Omental fat pad (tissue), 3 donors: ENCODE measurements at regions not wholly inside any gene's neighbourhood (a gene's known extent, or its start where the extent isn't known, plus 50 kb on each side); places are given as distances from the start of the nearest gene placed in this dataset.
"Not testable (repeated sequence)": the region's sequence is repeated elsewhere in the genome, so short reads cannot be mapped to it uniquely, and the experiment has no call there.

Experiments used
- ATAC-seq: fragments of 150-250 bp; one replicate; pipeline ENCODE4 v1.9.1; 2016; ENCODE audit warnings: mild to moderate bottlenecking, moderate library complexity; ENCODE audit not compliant: low FRiP score
- DNase-seq: peaks from one replicate; pipeline ENCODE4 v3.0.0-alpha.2; 2019; ENCODE audit warnings: low spot score
- TF ChIP-seq, protein P1 (sequence below), 3 donors: fragments of 450-650 bp; IDR thresholded peaks; one replicate each; pipeline ENCODE4 v1.5.1; 2016 to 2017; ENCODE audit warnings: antibody characterized with exemption in 3 of 3, mild to moderate bottlenecking in 3 of 3, moderate library complexity in 2 of 3

- DNase-seq (no peak), ATAC-seq (peak; percentile 80)
- TF ChIP-seq, protein P1, sequence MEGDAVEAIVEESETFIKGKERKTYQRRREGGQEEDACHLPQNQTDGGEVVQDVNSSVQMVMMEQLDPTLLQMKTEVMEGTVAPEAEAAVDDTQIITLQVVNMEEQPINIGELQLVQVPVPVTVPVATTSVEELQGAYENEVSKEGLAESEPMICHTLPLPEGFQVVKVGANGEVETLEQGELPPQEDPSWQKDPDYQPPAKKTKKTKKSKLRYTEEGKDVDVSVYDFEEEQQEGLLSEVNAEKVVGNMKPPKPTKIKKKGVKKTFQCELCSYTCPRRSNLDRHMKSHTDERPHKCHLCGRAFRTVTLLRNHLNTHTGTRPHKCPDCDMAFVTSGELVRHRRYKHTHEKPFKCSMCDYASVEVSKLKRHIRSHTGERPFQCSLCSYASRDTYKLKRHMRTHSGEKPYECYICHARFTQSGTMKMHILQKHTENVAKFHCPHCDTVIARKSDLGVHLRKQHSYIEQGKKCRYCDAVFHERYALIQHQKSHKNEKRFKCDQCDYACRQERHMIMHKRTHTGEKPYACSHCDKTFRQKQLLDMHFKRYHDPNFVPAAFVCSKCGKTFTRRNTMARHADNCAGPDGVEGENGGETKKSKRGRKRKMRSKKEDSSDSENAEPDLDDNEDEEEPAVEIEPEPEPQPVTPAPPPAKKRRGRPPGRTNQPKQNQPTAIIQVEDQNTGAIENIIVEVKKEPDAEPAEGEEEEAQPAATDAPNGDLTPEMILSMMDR (IDR thresholded peaks at IDR 0.05) = no peak
Observed at GRCh38 chr3:162719684-162720341, 1223.2 kb downstream of the OTOL1 start.

- ATAC-seq (no peak), DNase-seq (no peak)
- TF ChIP-seq, protein P1 (IDR thresholded peaks at IDR 0.05) = no peak
Observed at GRCh38 chr3:162721736-162722135, 1225.1 kb downstream of the OTOL1 start.

DNA sequence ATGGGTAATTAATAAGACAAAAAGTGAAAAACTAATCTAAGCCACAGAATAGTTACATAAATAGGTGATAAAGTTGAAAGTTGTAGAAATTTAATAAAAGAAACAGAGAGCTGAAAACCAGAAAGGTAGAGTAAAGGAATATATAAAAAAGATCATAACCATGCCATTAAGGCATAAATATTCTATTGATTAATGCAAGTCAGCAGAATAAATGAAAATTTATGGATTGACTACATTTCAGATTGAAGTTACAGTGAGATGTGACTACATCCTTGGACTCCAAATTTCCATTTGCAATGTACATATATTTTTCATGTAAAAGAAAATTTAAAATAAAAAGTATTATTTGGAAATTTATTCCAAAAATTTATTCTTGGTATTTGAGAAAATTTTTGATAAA, 1225.7 kb downstream of the OTOL1 start:
- DNase-seq = no peak
- TF ChIP-seq, protein P1 (IDR thresholded peaks at IDR 0.05) = no peak
- ATAC-seq = no peak

GRCh38 chr3:162722796-162723195, 1226.2 kb downstream of the OTOL1 start:
- ATAC-seq, DNase-seq: not testable (repeated sequence)

DNA sequence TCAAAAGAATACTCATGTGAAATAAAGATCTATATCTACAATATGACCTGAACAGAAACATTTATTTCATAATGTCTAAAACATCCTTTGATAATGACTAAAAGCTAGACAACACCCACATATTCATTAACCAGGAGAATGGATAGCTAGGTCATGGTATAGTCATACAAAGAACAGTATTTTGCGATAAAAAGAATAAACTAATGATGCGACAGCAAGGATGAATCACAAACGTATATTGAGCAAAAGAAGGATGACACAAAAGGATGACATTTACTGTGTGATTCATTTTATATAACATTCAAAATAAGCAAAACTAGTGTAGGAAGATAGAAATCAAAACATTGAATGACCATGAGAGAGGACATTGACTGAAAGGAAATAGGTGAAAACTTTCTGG, 1233.1 kb downstream of the OTOL1 start:
- TF ChIP-seq, protein P1 (IDR thresholded peaks at IDR 0.05) = no peak
- DNase-seq = no peak
- ATAC-seq = no peak

DNA sequence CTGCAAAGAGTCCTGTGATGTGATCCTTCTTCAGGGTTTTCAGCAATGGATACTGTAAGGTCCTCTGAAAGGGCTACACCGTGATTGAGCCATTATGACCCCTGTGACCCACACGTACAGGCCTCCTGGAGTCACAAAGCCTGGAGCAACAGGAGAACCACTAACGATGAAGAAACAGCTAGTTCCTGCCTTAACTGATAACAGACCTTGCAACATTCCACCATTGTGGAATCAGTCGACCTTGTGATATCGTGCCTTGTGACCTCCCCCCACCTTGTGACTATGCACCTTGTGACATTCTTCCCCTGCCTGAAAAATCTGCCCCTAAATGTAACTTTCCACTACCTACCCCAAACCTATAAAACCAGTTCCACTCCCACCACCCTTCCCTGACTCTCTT, 1235.4 kb downstream of the OTOL1 start:
- not testable (repeated sequence) for DNase-seq, ATAC-seq

DNA sequence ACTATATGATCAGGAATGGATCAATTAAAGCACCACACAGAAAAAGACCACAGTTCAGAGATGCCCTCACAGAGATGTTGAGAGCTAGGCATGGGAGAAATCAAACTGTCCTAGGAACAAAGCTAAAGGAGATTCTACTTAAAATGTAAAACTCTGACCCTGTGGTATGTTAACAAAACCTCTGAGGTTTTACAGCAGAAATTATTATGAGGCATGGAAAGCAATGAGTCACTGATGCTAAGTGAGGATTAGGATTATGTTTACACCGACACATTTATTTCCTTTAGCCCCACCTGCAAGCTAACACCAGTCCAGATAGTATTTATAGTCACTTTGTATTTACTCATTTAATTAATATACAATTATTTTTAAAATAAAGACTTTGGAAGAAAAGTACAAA, 1242.2 kb downstream of the OTOL1 start:
- TF ChIP-seq, protein P1 (IDR thresholded peaks at IDR 0.05) = no peak
- no peak for ATAC-seq
- no peak for DNase-seq

- DNase-seq (no peak), ATAC-seq (no peak)
- TF ChIP-seq, protein P1 (IDR thresholded peaks at IDR 0.05) = no peak
Observed at GRCh38 chr3:162740941-162741596, 1244.5 kb downstream of the OTOL1 start.
